HEK293T (cell line): ENCODE measurements at regions not wholly inside any gene's neighbourhood (a gene's known extent, or its start where the extent isn't known, plus 50 kb on each side); places are given as distances from the start of the nearest gene placed in this dataset.

Experiments used
- BHLHE40 ChIP-seq: fragments of 450-650 bp; IDR thresholded peaks from 2 replicates; pipeline ENCODE4 v1.6.1; 2016; ENCODE audit warnings: mild to moderate bottlenecking, moderate library complexity, borderline replicate concordance
- ELF4 ChIP-seq: fragments of 450-650 bp; IDR thresholded peaks from 2 replicates; pipeline ENCODE4 v1.6.1; 2017; ENCODE audit warnings: antibody characterized with exemption
- FOXK2 ChIP-seq: fragments of 450-650 bp; IDR thresholded peaks from 2 replicates; pipeline ENCODE4 v1.6.1; 2016; ENCODE audit warnings: mild to moderate bottlenecking
- FOXM1 ChIP-seq: fragments of 450-650 bp; IDR thresholded peaks from 2 replicates; pipeline ENCODE4 v1.6.1; 2017; ENCODE audit warnings: mild to moderate bottlenecking, borderline replicate concordance
- L3MBTL2 ChIP-seq: fragments of 450-650 bp; conservative IDR thresholded peaks from 2 replicates; pipeline ENCODE4 v1.6.1; 2016; ENCODE audit warnings: mild to moderate bottlenecking
- NFRKB ChIP-seq: fragments of 450-650 bp; IDR thresholded peaks from 2 replicates; pipeline ENCODE4 v1.6.1; 2016; ENCODE audit warnings: mild to moderate bottlenecking, moderate library complexity
- SP1 ChIP-seq: fragments of 450-650 bp; IDR thresholded peaks from 2 replicates; pipeline ENCODE4 v1.6.1; 2017
- SUZ12 ChIP-seq: fragments of 450-650 bp; IDR thresholded peaks from 2 replicates; pipeline ENCODE4 v1.6.1; 2016; ENCODE audit warnings: mild to moderate bottlenecking

- TF ChIP-seq FOXK2 (no peak), BHLHE40 (no peak), SP1 (no peak), ELF4 (no peak), FOXM1 (no peak), SUZ12 (no peak), NFRKB (no peak), L3MBTL2 (no peak)
Observed at GRCh38 chr1:80472145-80472544, 1328.6 kb upstream of the ADGRL2 start.
